ENCODE measurements at regions not wholly inside any gene's neighbourhood (a gene's known extent, or its start where the extent isn't known, plus 50 kb on each side); places are given as distances from the start of the nearest gene placed in this dataset.

DNA sequence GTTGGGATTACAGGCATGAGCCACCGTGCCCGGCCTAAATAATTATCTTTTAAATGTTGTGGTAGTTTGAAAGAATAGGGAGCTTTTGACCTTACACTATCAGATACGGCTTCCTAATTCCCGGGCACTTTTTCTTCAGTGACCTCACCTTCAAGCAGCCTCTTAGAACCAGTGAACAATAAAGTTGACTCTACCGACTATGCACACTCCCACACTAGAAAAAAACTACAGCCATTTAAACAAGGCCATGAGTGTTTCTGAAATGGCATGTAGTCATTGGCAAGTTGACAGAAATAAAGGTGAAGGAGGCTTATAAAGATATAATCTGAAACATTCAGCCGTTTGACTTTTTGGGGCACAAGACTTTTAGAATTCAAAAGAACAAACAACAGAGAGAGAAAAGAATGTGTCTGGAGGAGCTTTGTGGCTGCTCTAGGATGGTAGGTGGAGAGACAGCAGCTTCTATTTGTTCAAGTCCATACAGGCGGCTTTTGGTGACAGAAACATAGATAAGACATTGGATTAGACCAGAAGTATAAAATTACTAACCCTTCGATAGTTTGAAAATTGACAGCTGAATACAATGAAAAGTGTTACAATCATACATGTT, 75.2 kb downstream of the GJA1 start:
- no peak for TF ChIP-seq MYC (IDR thresholded peaks at IDR 0.05; ENCODE audit: borderline replicate concordance, low read length)
- TF ChIP-seq RAD21 (conservative IDR thresholded peaks at IDR 0.05 in 1 of 2, IDR thresholded peaks at IDR 0.05 in 1 of 2) = no peak
- no peak for TF ChIP-seq BHLHE40 (IDR thresholded peaks at IDR 0.05; ENCODE audit: low read depth, low read length)
- no peak for TF ChIP-seq HDAC2 (IDR thresholded peaks at IDR 0.05)
- TF ChIP-seq, protein P1, sequence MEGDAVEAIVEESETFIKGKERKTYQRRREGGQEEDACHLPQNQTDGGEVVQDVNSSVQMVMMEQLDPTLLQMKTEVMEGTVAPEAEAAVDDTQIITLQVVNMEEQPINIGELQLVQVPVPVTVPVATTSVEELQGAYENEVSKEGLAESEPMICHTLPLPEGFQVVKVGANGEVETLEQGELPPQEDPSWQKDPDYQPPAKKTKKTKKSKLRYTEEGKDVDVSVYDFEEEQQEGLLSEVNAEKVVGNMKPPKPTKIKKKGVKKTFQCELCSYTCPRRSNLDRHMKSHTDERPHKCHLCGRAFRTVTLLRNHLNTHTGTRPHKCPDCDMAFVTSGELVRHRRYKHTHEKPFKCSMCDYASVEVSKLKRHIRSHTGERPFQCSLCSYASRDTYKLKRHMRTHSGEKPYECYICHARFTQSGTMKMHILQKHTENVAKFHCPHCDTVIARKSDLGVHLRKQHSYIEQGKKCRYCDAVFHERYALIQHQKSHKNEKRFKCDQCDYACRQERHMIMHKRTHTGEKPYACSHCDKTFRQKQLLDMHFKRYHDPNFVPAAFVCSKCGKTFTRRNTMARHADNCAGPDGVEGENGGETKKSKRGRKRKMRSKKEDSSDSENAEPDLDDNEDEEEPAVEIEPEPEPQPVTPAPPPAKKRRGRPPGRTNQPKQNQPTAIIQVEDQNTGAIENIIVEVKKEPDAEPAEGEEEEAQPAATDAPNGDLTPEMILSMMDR (IDR thresholded peaks at IDR 0.05) = no peak
- no peak for TF ChIP-seq JUN (IDR thresholded peaks at IDR 0.05)
- TF ChIP-seq, protein P2, sequence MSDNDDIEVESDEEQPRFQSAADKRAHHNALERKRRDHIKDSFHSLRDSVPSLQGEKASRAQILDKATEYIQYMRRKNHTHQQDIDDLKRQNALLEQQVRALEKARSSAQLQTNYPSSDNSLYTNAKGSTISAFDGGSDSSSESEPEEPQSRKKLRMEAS (IDR thresholded peaks at IDR 0.05) = no peak
- no peak for TF ChIP-seq CBX8 (IDR thresholded peaks at IDR 0.05)
- no peak for TF ChIP-seq HOXB5 (CRISPR knock-in tag; IDR thresholded peaks at IDR 0.05)
- TF ChIP-seq, protein P3, sequence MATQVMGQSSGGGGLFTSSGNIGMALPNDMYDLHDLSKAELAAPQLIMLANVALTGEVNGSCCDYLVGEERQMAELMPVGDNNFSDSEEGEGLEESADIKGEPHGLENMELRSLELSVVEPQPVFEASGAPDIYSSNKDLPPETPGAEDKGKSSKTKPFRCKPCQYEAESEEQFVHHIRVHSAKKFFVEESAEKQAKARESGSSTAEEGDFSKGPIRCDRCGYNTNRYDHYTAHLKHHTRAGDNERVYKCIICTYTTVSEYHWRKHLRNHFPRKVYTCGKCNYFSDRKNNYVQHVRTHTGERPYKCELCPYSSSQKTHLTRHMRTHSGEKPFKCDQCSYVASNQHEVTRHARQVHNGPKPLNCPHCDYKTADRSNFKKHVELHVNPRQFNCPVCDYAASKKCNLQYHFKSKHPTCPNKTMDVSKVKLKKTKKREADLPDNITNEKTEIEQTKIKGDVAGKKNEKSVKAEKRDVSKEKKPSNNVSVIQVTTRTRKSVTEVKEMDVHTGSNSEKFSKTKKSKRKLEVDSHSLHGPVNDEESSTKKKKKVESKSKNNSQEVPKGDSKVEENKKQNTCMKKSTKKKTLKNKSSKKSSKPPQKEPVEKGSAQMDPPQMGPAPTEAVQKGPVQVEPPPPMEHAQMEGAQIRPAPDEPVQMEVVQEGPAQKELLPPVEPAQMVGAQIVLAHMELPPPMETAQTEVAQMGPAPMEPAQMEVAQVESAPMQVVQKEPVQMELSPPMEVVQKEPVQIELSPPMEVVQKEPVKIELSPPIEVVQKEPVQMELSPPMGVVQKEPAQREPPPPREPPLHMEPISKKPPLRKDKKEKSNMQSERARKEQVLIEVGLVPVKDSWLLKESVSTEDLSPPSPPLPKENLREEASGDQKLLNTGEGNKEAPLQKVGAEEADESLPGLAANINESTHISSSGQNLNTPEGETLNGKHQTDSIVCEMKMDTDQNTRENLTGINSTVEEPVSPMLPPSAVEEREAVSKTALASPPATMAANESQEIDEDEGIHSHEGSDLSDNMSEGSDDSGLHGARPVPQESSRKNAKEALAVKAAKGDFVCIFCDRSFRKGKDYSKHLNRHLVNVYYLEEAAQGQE (IDR thresholded peaks at IDR 0.05) = no peak

All from A549 (cell line).